ENCODE measurements at regions not wholly inside any gene's neighbourhood (a gene's known extent, or its start where the extent isn't known, plus 50 kb on each side); places are given as distances from the start of the nearest gene placed in this dataset.

GRCh38 chr2:9770308-9771100 is 72.8 kb upstream of the TAF1B start:
- peak; percentile 68 for TF ChIP-seq CTCF (IDR thresholded peaks at IDR 0.05; ENCODE audit: control insufficient read depth, extremely low read depth, insufficient read depth)
- peak; percentile 65 for DNase-seq (ENCODE audit: low read depth)
- H3K4me3 ChIP-seq (ENCODE audit: low read depth, low read length), result no peak overlapping the region

- H3K4me3 ChIP-seq (ENCODE audit: low read depth, low read length), result no peak overlapping the region
Observed at GRCh38 chr2:9771101-9771449, 72.2 kb upstream of the TAF1B start.

DNA sequence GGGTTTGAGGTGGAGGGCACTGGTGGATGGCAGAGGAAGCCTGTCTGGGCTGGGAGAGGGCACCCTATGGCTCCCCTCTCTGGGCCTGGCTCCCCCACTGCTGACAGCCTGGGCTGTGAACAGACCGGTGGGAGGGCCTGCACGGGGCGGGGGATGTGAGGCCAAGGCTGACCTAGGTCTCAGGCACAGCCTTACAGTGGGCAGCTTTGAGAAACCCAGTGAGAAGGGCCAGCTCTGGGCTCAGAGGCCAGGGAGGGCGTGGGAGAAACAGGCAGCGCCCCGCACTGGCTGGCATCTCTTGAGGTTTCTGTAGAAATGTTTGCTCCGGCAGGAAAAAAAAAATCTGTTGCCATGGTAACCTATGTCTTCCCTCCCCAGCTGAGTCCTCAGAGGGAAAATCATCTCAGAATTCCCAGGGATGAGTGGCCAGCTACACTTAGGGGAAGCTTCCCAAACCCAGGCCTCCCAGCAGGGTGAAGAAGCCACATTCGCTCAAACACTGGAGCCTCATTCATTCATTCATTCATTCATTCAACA is 71.7 kb upstream of the TAF1B start:
- H3K4me3 ChIP-seq (ENCODE audit: low read depth, low read length), result no peak overlapping the region
- TF ChIP-seq CTCF (IDR thresholded peaks at IDR 0.05; ENCODE audit: control insufficient read depth, extremely low read depth, insufficient read depth), result no peak
- DNase-seq (ENCODE audit: low read depth), result no peak

More at GRCh38 chr2:9771101-9771449, 72.2 kb upstream of the TAF1B start:
- no peak for TF ChIP-seq CTCF (IDR thresholded peaks at IDR 0.05; ENCODE audit: control insufficient read depth, extremely low read depth, insufficient read depth)
- no peak for DNase-seq (ENCODE audit: low read depth)

DNA sequence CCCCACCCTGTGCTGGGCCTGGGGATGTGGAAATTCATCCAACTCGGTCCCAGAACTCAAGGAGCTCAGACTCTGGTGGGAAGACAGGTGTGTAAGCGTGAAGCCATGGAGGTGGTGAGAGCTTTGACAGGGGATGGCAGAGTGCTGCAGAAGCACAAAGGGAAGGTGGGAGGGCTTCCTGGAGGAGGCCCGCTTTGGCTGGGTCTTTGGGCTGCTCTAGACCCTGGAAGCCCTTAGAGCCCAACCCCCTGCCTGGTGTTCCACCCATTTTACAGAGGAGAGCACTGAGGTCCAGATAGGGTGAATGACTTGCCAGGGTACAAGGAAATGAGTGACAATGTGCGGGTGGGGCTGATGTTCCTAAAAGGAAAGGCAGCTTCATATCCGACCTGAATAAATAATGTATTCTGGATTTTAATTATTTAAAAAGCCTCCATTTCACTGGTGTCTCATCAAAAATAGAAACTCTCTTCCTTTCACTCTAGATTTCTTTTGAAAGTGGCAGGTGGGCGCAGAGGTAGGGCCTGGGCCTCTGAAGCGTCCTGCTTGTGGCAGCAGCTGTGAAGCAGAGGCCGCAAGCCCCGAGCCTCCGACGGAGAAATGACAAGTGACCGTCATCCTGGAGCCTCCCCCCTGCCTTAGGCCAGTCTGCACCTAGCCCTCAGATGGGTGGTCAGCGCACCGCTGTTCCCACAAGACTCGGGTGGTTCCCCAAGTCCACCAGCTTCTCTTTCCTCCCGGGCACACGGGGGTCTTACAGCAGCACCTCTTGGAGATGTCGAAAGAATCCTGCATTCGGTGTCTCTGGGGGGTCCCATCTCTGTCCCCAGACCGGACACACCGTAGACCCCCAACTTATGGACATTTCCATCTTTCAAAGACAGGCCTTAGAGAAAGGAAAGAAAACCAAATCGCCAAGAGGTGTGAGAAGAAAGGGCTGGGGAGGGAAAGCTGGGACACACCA is 71.0 kb upstream of the TAF1B start:
- no peak for TF ChIP-seq CTCF (IDR thresholded peaks at IDR 0.05; ENCODE audit: control insufficient read depth, extremely low read depth, insufficient read depth)
- DNase-seq (ENCODE audit: low read depth), result no peak
- H3K4me3 ChIP-seq (ENCODE audit: low read depth, low read length), result no peak overlapping the region

- no peak for TF ChIP-seq CTCF (IDR thresholded peaks at IDR 0.05; ENCODE audit: control insufficient read depth, extremely low read depth, insufficient read depth)
- H3K4me3 ChIP-seq (ENCODE audit: low read depth, low read length), result no peak overlapping the region
- DNase-seq (ENCODE audit: low read depth), result no peak
Observed at GRCh38 chr2:9772999-9773902, 70.0 kb upstream of the TAF1B start.

DNA sequence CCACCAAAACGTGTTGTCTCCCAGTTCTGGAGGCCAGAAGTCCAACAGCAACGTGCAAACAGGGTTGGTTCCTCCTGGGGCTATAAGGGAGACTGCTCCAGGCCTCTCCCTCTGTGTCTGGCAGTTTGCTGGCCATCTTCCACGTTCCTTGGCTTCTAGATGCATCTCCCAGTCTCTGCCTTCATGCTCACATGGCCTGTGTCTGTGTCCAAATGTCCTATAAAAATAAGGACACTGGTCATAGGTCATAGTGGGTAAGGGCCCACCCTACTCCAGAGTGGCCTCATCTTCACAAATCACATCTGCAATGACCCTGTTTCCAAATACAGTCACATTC is 69.4 kb upstream of the TAF1B start:
- no peak for TF ChIP-seq CTCF (IDR thresholded peaks at IDR 0.05; ENCODE audit: control insufficient read depth, extremely low read depth, insufficient read depth)

More for the DNA sequence above, 69.4 kb upstream of the TAF1B start:
- H3K4me3 ChIP-seq (ENCODE audit: low read depth, low read length), result no peak overlapping the region
- DNase-seq (ENCODE audit: low read depth), result no peak

Data from LNCaP clone FGC (cell line).